WTC11 (cell line): ENCODE measurements at regions not wholly inside any gene's neighbourhood (a gene's known extent, or its start where the extent isn't known, plus 50 kb on each side); places are given as distances from the start of the nearest gene placed in this dataset.

Experiments
- ATAC-seq: fragments of 200-7000 bp; cut with Tn5 transposase; 2 replicates; pipeline ENCODE4 v1.10.0; 2021; ENCODE audit warnings: mild to moderate bottlenecking, moderate library complexity
- CTCF ChIA-PET: fragments of 300-600 bp; sonication (Branson Sonifier 250); formaldehyde crosslinking; loops from one replicate; lab custom pipeline; 2021; ENCODE audit warnings: antibody characterized with exemption; lab: Charles Lee
- POLR2A ChIA-PET: fragments of 350-600 bp; sonication (Branson Sonifier 250); formaldehyde crosslinking; loops from one replicate; lab custom pipeline; 2021; ENCODE audit warnings: antibody characterized with exemption; lab: Charles Lee
- DNase-seq: peaks from one replicate; pipeline ENCODE4 v3.0.0; 2021; ENCODE audit warnings: low spot score
- H3K27ac Mint-ChIP-seq: 2 replicates; pipeline ENCODE4 v1.8.0; 2021; ENCODE audit warnings: mixed read lengths
- H3K27me3 Mint-ChIP-seq: 2 replicates; pipeline ENCODE4 v1.8.0; 2021; ENCODE audit warnings: low read depth, mild to moderate bottlenecking, moderate library complexity, mixed read lengths
- H3K36me3 Mint-ChIP-seq: 2 replicates; pipeline ENCODE4 v1.8.0; 2021; ENCODE audit warnings: mixed read lengths
- H3K4me1 Mint-ChIP-seq: 2 replicates; pipeline ENCODE4 v1.8.0; 2022; ENCODE audit warnings: mixed read lengths
- H3K4me3 Mint-ChIP-seq: 2 replicates; pipeline ENCODE4 v1.8.0; 2021; ENCODE audit warnings: mild to moderate bottlenecking, moderate library complexity, mixed read lengths
- H3K9me3 Mint-ChIP-seq: 2 replicates; pipeline ENCODE4 v1.8.0; 2021; ENCODE audit warnings: mixed read lengths
- AR ChIP-seq: fragments of 250-450 bp; sonication (Bioruptor Pico); IDR thresholded peaks from 2 replicates; pipeline ENCODE4 v1.9.0; 2021; ENCODE audit warnings: mild to moderate bottlenecking
- ATF1 ChIP-seq: sonication (generic); formaldehyde crosslinking; IDR thresholded peaks from 2 replicates; pipeline ENCODE4 v1.8.1; 2023; ENCODE audit warnings: mild to moderate bottlenecking, moderate library complexity, missing genetic modification reagents
- ATF2 ChIP-seq: sonication (generic); formaldehyde crosslinking; IDR thresholded peaks from 2 replicates; pipeline ENCODE4 v1.8.1; 2022; ENCODE audit warnings: low read depth, missing genetic modification reagents, borderline replicate concordance
- CBFB ChIP-seq: sonication (generic); formaldehyde crosslinking; IDR thresholded peaks from 2 replicates; pipeline ENCODE4 v1.8.1; 2022; ENCODE audit warnings: mild to moderate bottlenecking, low read depth, missing genetic modification reagents
- CREB1 ChIP-seq: sonication (generic); formaldehyde crosslinking; IDR thresholded peaks from 2 replicates; pipeline ENCODE4 v1.8.0; 2023; ENCODE audit warnings: mild to moderate bottlenecking, missing genetic modification reagents
- E2F4 ChIP-seq: sonication (generic); formaldehyde crosslinking; IDR thresholded peaks from 2 replicates; pipeline ENCODE4 v1.8.1; 2022; ENCODE audit warnings: low read depth, mild to moderate bottlenecking, moderate library complexity, missing genetic modification reagents, borderline replicate concordance
- EMX1 ChIP-seq: fragments of 250-450 bp; sonication (Bioruptor Pico); IDR thresholded peaks from 2 replicates; pipeline ENCODE4 v1.8.0; 2021; ENCODE audit warnings: mild to moderate bottlenecking
- ETV6 ChIP-seq: sonication (generic); formaldehyde crosslinking; IDR thresholded peaks from 2 replicates; pipeline ENCODE4 v1.8.1; 2022; ENCODE audit warnings: mild to moderate bottlenecking, missing genetic modification reagents
- FOXP1 ChIP-seq: sonication (generic); formaldehyde crosslinking; IDR thresholded peaks from 2 replicates; pipeline ENCODE4 v1.8.0; 2022; ENCODE audit warnings: missing genetic modification reagents, mild to moderate bottlenecking, moderate library complexity, borderline replicate concordance
- GTF2I ChIP-seq: fragments of 250-450 bp; sonication (Bioruptor Pico); conservative IDR thresholded peaks from 2 replicates; pipeline ENCODE4 v1.4.0; 2021; ENCODE audit warnings: mild to moderate bottlenecking
- IRF2 ChIP-seq: sonication (generic); formaldehyde crosslinking; IDR thresholded peaks from 2 replicates; pipeline ENCODE4 v1.8.0; 2022; ENCODE audit warnings: low read depth, missing genetic modification reagents, borderline replicate concordance
- JUN ChIP-seq: sonication (generic); formaldehyde crosslinking; IDR thresholded peaks from 2 replicates; pipeline ENCODE4 v1.8.0; 2023; ENCODE audit warnings: mild to moderate bottlenecking, missing genetic modification reagents
- MLX ChIP-seq: sonication (generic); formaldehyde crosslinking; IDR thresholded peaks from 2 replicates; pipeline ENCODE4 v1.8.1; 2023; ENCODE audit warnings: mild to moderate bottlenecking, missing genetic modification reagents, moderate library complexity
- TCF7 ChIP-seq: sonication (generic); formaldehyde crosslinking; IDR thresholded peaks from 2 replicates; pipeline ENCODE4 v1.8.0; 2022; ENCODE audit warnings: mild to moderate bottlenecking, low read depth, missing genetic modification reagents, moderate library complexity
- ZNF232 ChIP-seq: sonication (generic); formaldehyde crosslinking; IDR thresholded peaks from 2 replicates; pipeline ENCODE4 v1.8.0; 2022; ENCODE audit warnings: mild to moderate bottlenecking, missing genetic modification reagents
- ZNF532 ChIP-seq: fragments of 250-450 bp; sonication (Bioruptor Pico); IDR thresholded peaks from 2 replicates; pipeline ENCODE4 v1.9.0; 2021; ENCODE audit warnings: mild to moderate bottlenecking, borderline replicate concordance

- H3K27me3 Mint-ChIP-seq, result no peaks in the 10 kb centered on the region
- TF ChIP-seq ZNF232 (CRISPR knock-in tag) (no peak), ATF1 (CRISPR knock-in tag) (no peak), IRF2 (no peak), ATF2 (CRISPR knock-in tag) (no peak), CBFB (CRISPR knock-in tag) (no peak), ZNF532 (CRISPR knock-in tag) (no peak), EMX1 (CRISPR knock-in tag) (no peak), ETV6 (no peak), E2F4 (CRISPR knock-in tag) (no peak), TCF7 (CRISPR knock-in tag) (no peak), AR (CRISPR knock-in tag) (no peak), CREB1 (CRISPR knock-in tag) (no peak), JUN (CRISPR knock-in tag) (no peak), FOXP1 (CRISPR knock-in tag) (no peak), GTF2I (CRISPR knock-in tag) (no peak), MLX (CRISPR knock-in tag) (no peak)
- H3K36me3 Mint-ChIP-seq, result peaks cover 7% of the 10 kb centered on the region
- no peaks in the 10 kb centered on the region for H3K4me1 Mint-ChIP-seq
- no peak overlapping the region for H3K27ac Mint-ChIP-seq
- POLR2A ChIA-PET, result no interaction called here
- peaks cover 10% of the 10 kb centered on the region for H3K9me3 Mint-ChIP-seq
- DNase-seq, result no peak
- ATAC-seq, result no peak
- CTCF ChIA-PET, result no interaction called here
- H3K4me3 Mint-ChIP-seq, result no peak overlapping the region
These were observed 241.6 kb upstream of the SGCG start for GRCh38 chr13:22939157-22939556.
